HepG2 (cell line): ENCODE measurements at regions not wholly inside any gene's neighbourhood (a gene's known extent, or its start where the extent isn't known, plus 50 kb on each side); places are given as distances from the start of the nearest gene placed in this dataset.

Experiments used
- ATAC-seq: fragments of 200-7000 bp; cut with Tn5 transposase; 3 replicates; pipeline ENCODE4 v1.9.1; 2020; ENCODE audit warnings: mild to moderate bottlenecking, moderate library complexity
- BruUV-seq: library from RNA; stranded (reverse); fragments of 400-500 nt; replicated peaks from 2 replicates; lab custom pipeline; 2021; lab: Mats Ljungman, UMichigan
- CTCF ChIA-PET: fragments of 300-600 bp; formaldehyde crosslinking; extraction: SDS; loops from one replicate; lab custom pipeline; 2021; ENCODE audit warnings: low total read pairs, inconsistent platforms, low intra/inter-chr PET ratio; lab: Yijun Ruan, JAX
- POLR2A ChIA-PET: fragments of 350-600 bp; sonication (Branson Sonifier 250); formaldehyde crosslinking; loops from one replicate; lab custom pipeline; 2020; ENCODE audit warnings: antibody characterized with exemption, inconsistent platforms; lab: Yijun Ruan, JAX
- DNase-seq: peaks from one replicate; pipeline ENCODE4 v3.0.0-alpha.2; 2015; ENCODE audit warnings: low spot score
- FAIRE-seq: peaks from 3 replicates; lab custom pipeline; 2011; peaks lifted over from hg19 to GRCh38; lab: Jason Lieb, UNC
- H2AFZ ChIP-seq: one replicate; pipeline ENCODE4 v1.6.1; 2011; ENCODE audit warnings: low read length, inconsistent platforms
- H3K27ac ChIP-seq: fragments of 300-600 bp; 3 replicates; pipeline ENCODE4 v1.8.0; 2011; ENCODE audit warnings: mixed run types, mild to moderate bottlenecking, mixed read lengths, low read length, inconsistent platforms; ENCODE audit not compliant: insufficient read depth; ENCODE audit errors: extremely low read length
- H3K27me3 ChIP-seq, 2 experiments: fragments of 200-600 bp in 1 of 2; 2 replicates in 1 of 2; 3 replicates in 1 of 2; pipeline versions ENCODE4 v1.6.0 to v1.8.0; 2011; ENCODE audit warnings: low read length in 2 of 2, mild to moderate bottlenecking in 2 of 2, moderate library complexity in 2 of 2, inconsistent platforms in 1 of 2; ENCODE audit not compliant: insufficient read depth in 2 of 2, control insufficient read depth in 1 of 2
- H3K36me3 ChIP-seq, 2 experiments: fragments of 200-600 bp in 1 of 2; replicated peaks in 1 of 2; 2 replicates in 1 of 2; 3 replicates in 1 of 2; pipeline versions ENCODE4 v1.5.1 to v1.8.0; 2011; ENCODE audit warnings: low read length in 2 of 2, inconsistent platforms in 1 of 2; ENCODE audit not compliant: insufficient read depth in 2 of 2, control insufficient read depth in 1 of 2
- H3K4me1 ChIP-seq: 2 replicates; pipeline ENCODE4 v1.5.1; 2012; ENCODE audit warnings: low read length, inconsistent platforms; ENCODE audit not compliant: insufficient read depth
- H3K4me2 ChIP-seq: 2 replicates; pipeline ENCODE4 v1.6.0; 2011; ENCODE audit warnings: low read depth, low read length, inconsistent platforms
- H3K4me3 ChIP-seq, 3 experiments: fragments of 200-600 bp in 1 of 3; sonication (generic), shearing (Covaris generic) in 1 of 3; replicated peaks in 1 of 3; 2 replicates each; pipeline ENCODE4 v1.5.1; 2011 to 2016; ENCODE audit warnings: low read length in 3 of 3, inconsistent platforms in 2 of 3, low read depth in 2 of 3, mild to moderate bottlenecking in 2 of 3, control low read depth in 1 of 3, mixed read lengths in 1 of 3; ENCODE audit not compliant: insufficient read depth in 1 of 3
- H3K79me2 ChIP-seq: one replicate; pipeline ENCODE4 v1.6.1; 2011; ENCODE audit warnings: low read length, inconsistent platforms; ENCODE audit not compliant: insufficient read depth
- H3K9ac ChIP-seq: 2 replicates; pipeline ENCODE4 v1.6.0; 2011; ENCODE audit warnings: mild to moderate bottlenecking, low read depth, low read length, inconsistent platforms; ENCODE audit not compliant: insufficient read depth
- H3K9me3 ChIP-seq: 2 replicates; pipeline ENCODE4 v1.5.1; 2012; ENCODE audit warnings: mild to moderate bottlenecking, low read length
- H4K20me1 ChIP-seq: 2 replicates; pipeline ENCODE4 v1.6.0; 2011; ENCODE audit warnings: inconsistent platforms, mild to moderate bottlenecking, low read length, moderate library complexity; ENCODE audit not compliant: insufficient read depth
- ATAD3A ChIP-seq: sonication (generic); formaldehyde crosslinking; IDR thresholded peaks from 2 replicates; pipeline ENCODE4 v1.4.0; 2020; ENCODE audit warnings: missing genetic modification reagents
- FOXA3 ChIP-seq: IDR thresholded peaks from 2 replicates; pipeline ENCODE4 v1.6.1; 2016; ENCODE audit warnings: missing genetic modification reagents, missing compliant biosample characterization
- GTF3A ChIP-seq: sonication (generic); formaldehyde crosslinking; conservative IDR thresholded peaks from 2 replicates; pipeline ENCODE4 v1.4.0; 2020; ENCODE audit warnings: mild to moderate bottlenecking, missing genetic modification reagents
- HDAC1 ChIP-seq: sonication (generic); formaldehyde crosslinking; IDR thresholded peaks from 2 replicates; pipeline ENCODE4 v1.5.1; 2020; ENCODE audit warnings: mild to moderate bottlenecking, missing genetic modification reagents
- HOXA3 ChIP-seq: sonication (generic); formaldehyde crosslinking; IDR thresholded peaks from 2 replicates; pipeline ENCODE4 v1.5.0; 2020; ENCODE audit warnings: missing genetic modification reagents
- KDM6A ChIP-seq: IDR thresholded peaks from 2 replicates; pipeline ENCODE4 v1.6.1; 2016; ENCODE audit warnings: low read depth
- NKX3-1 ChIP-seq: sonication (generic); formaldehyde crosslinking; IDR thresholded peaks from 2 replicates; pipeline ENCODE4 v1.5.0; 2020; ENCODE audit warnings: missing genetic modification reagents
- ZNF264 ChIP-seq: sonication (generic); formaldehyde crosslinking; IDR thresholded peaks from 2 replicates; pipeline ENCODE4 v1.4.0; 2020; ENCODE audit warnings: missing genetic modification reagents
- ZNF317 ChIP-seq: sonication (generic); formaldehyde crosslinking; IDR thresholded peaks from 2 replicates; pipeline ENCODE4 v1.5.0; 2020; ENCODE audit warnings: mild to moderate bottlenecking, missing genetic modification reagents
- ZNF746 ChIP-seq: sonication (generic); formaldehyde crosslinking; IDR thresholded peaks from 2 replicates; pipeline ENCODE4 v1.8.0; 2022; ENCODE audit warnings: mild to moderate bottlenecking, missing genetic modification reagents
- WGBS: methylation state at CpG from one replicate; pipeline ENCODE4 v1.1.6; 2017; ENCODE audit warnings: low lambda C conversion rate; 5-methylcytosine and 5-hydroxymethylcytosine counted together
- in situ Hi-C: cut with HindIII; loops from 2 replicates; pipeline ENCODE4 v1.10.0; 2017; ENCODE audit warnings: low pct_unique_long_range_greater_than_20kb; ENCODE audit not compliant: extremely low pct_ligation_motif_present
- intact Hi-C: fragments of 100-400 bp; cut with micrococcal nuclease; formaldehyde crosslinking; loops from one replicate; pipeline ENCODE4 v1.10.0; 2022; ENCODE audit not compliant: unreplicated experiment
- TF ChIP-seq, protein P1 (sequence below): sonication (generic); formaldehyde crosslinking; IDR thresholded peaks from 2 replicates; pipeline ENCODE4 v1.5.0; 2020; ENCODE audit warnings: mild to moderate bottlenecking, low read depth, missing genetic modification reagents, borderline replicate concordance
- TF ChIP-seq, protein P2 (sequence below): sonication (generic); formaldehyde crosslinking; IDR thresholded peaks from 2 replicates; pipeline ENCODE4 v1.8.0; 2022; ENCODE audit warnings: missing genetic modification reagents, mild to moderate bottlenecking, moderate library complexity, borderline replicate concordance
- TF ChIP-seq, protein P3 (sequence below): sonication (generic); formaldehyde crosslinking; IDR thresholded peaks from 2 replicates; pipeline ENCODE4 v1.4.0; 2020; ENCODE audit warnings: missing genetic modification reagents
- TF ChIP-seq, protein P4 (sequence below): sonication (generic); formaldehyde crosslinking; IDR thresholded peaks from 2 replicates; pipeline ENCODE4 v1.5.0; 2020; ENCODE audit warnings: mild to moderate bottlenecking, missing genetic modification reagents, moderate library complexity

DNA sequence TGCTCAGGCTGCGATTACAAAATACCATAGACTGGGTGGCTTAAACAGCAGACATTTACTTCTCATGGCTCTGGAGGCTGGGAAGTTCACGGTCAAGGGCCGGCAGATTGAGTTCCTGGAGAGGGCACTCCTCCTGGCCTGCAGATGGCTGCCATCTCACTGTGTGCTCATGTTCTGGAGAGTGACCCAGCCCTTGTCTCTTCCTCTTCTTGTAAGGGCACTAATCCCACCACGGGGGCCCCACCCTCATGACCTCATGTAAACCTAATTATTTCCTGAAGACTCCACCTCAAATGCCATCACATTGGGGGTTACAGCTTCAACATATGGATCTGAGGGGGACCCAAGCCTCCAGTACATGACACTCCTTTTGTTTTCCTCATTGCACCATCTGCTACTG is 56.0 kb upstream of the CLDN10 start:
- ATAC-seq (no peak), DNase-seq (no peak), FAIRE-seq (no peak)
- Histone ChIP-seq H4K20me1 (no peaks in the 10 kb centered on the region), H3K4me1 (no peaks in the 10 kb centered on the region), H3K36me3 (no peaks in the 10 kb centered on the region), H3K9ac (no peak overlapping the region), H3K79me2 (no peaks in the 10 kb centered on the region), H2AFZ (no peak overlapping the region), H3K27ac (no peak overlapping the region), H3K9me3 (no peaks in the 10 kb centered on the region), H3K27me3 (no peaks in the 10 kb centered on the region), H3K4me3 (no peak overlapping the region), H3K4me2 (no peak overlapping the region)
- WGBS: 31% methylated on average over 4 of the region's 4 CpGs
- no TSS peak for BruUV-seq
- in situ Hi-C loops (no loop called here), intact Hi-C loops (no loop called here)
- ChIA-PET POLR2A (no interaction called here), CTCF (no interaction called here)
- no peak for TF ChIP-seq GTF3A
- TF ChIP-seq ZNF264 (CRISPR knock-in tag): peak; percentile 90; the same call in 1 of the 2 replicates

DNA sequence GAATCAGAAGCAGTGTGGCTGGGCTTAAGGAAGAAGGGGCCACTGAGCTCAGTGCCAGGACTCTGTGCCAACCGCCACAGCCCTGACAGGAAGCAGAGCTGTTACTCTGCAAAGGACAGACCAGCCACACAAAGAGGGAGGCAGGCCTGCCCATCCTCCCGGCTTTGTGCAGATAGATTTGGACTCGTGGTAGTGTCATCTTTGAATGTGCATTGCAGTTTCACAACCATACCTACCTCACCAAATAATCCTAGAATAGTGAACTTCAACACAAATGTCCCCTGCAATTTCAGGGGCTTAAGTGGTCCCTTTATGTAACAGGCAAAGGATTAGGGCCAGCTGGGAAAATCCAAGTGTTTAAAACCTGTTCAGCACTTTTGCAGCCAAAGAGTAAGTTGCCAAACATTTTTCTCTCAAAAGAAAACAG is 55.1 kb upstream of the CLDN10 start:
- Histone ChIP-seq H3K9me3 (no peaks in the 10 kb centered on the region), H4K20me1 (no peaks in the 10 kb centered on the region), H3K4me2 (no peak overlapping the region), H3K4me3 (no peak overlapping the region), H3K79me2 (no peaks in the 10 kb centered on the region), H2AFZ (no peak overlapping the region), H3K9ac (no peak overlapping the region), H3K27me3 (no peaks in the 10 kb centered on the region), H3K4me1 (no peaks in the 10 kb centered on the region), H3K27ac (no peak overlapping the region), H3K36me3 (no peaks in the 10 kb centered on the region)
- 100% methylated on average over 1 of the region's 3 CpGs for WGBS
- POLR2A ChIA-PET: no interaction called here
- intact Hi-C loops: no loop called here
- in situ Hi-C loops: no loop called here
- ATAC-seq: no peak
- no peak for DNase-seq
- CTCF ChIA-PET: no interaction called here
- no TSS peak for BruUV-seq
- no peak for FAIRE-seq
- TF ChIP-seq ZNF317 (CRISPR knock-in tag): no peak
- TF ChIP-seq, protein P1, sequence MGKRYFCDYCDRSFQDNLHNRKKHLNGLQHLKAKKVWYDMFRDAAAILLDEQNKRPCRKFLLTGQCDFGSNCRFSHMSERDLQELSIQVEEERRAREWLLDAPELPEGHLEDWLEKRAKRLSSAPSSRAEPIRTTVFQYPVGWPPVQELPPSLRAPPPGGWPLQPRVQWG (CRISPR knock-in tag): no peak
- no peak for TF ChIP-seq NKX3-1 (CRISPR knock-in tag)
- TF ChIP-seq FOXA3 (CRISPR knock-in tag): no peak
- TF ChIP-seq, protein P2, sequence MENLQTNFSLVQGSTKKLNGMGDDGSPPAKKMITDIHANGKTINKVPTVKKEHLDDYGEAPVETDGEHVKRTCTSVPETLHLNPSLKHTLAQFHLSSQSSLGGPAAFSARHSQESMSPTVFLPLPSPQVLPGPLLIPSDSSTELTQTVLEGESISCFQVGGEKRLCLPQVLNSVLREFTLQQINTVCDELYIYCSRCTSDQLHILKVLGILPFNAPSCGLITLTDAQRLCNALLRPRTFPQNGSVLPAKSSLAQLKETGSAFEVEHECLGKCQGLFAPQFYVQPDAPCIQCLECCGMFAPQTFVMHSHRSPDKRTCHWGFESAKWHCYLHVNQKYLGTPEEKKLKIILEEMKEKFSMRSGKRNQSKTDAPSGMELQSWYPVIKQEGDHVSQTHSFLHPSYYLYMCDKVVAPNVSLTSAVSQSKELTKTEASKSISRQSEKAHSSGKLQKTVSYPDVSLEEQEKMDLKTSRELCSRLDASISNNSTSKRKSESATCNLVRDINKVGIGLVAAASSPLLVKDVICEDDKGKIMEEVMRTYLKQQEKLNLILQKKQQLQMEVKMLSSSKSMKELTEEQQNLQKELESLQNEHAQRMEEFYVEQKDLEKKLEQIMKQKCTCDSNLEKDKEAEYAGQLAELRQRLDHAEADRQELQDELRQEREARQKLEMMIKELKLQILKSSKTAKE (CRISPR knock-in tag): no peak
- TF ChIP-seq ATAD3A (CRISPR knock-in tag): no peak
- TF ChIP-seq, protein P3, sequence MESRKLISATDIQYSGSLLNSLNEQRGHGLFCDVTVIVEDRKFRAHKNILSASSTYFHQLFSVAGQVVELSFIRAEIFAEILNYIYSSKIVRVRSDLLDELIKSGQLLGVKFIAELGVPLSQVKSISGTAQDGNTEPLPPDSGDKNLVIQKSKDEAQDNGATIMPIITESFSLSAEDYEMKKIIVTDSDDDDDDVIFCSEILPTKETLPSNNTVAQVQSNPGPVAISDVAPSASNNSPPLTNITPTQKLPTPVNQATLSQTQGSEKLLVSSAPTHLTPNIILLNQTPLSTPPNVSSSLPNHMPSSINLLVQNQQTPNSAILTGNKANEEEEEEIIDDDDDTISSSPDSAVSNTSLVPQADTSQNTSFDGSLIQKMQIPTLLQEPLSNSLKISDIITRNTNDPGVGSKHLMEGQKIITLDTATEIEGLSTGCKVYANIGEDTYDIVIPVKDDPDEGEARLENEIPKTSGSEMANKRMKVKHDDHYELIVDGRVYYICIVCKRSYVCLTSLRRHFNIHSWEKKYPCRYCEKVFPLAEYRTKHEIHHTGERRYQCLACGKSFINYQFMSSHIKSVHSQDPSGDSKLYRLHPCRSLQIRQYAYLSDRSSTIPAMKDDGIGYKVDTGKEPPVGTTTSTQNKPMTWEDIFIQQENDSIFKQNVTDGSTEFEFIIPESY (CRISPR knock-in tag): no peak
- TF ChIP-seq ZNF746: no peak
- no peak for TF ChIP-seq HOXA3 (CRISPR knock-in tag)
- TF ChIP-seq, protein P4, sequence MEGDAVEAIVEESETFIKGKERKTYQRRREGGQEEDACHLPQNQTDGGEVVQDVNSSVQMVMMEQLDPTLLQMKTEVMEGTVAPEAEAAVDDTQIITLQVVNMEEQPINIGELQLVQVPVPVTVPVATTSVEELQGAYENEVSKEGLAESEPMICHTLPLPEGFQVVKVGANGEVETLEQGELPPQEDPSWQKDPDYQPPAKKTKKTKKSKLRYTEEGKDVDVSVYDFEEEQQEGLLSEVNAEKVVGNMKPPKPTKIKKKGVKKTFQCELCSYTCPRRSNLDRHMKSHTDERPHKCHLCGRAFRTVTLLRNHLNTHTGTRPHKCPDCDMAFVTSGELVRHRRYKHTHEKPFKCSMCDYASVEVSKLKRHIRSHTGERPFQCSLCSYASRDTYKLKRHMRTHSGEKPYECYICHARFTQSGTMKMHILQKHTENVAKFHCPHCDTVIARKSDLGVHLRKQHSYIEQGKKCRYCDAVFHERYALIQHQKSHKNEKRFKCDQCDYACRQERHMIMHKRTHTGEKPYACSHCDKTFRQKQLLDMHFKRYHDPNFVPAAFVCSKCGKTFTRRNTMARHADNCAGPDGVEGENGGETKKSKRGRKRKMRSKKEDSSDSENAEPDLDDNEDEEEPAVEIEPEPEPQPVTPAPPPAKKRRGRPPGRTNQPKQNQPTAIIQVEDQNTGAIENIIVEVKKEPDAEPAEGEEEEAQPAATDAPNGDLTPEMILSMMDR: no peak
- no peak for TF ChIP-seq HDAC1
- TF ChIP-seq ZNF264 (CRISPR knock-in tag): no peak
- TF ChIP-seq KDM6A (CRISPR knock-in tag): no peak
